Right lobe of liver (tissue), 4 donors: ENCODE measurements at regions not wholly inside any gene's neighbourhood (a gene's known extent, or its start where the extent isn't known, plus 50 kb on each side); places are given as distances from the start of the nearest gene placed in this dataset.

Experiments
- POLR2A ChIP-seq: fragments of 450-650 bp; IDR thresholded peaks from one replicate; pipeline ENCODE4 v1.6.1; 2017; ENCODE audit warnings: antibody characterized with exemption, mild to moderate bottlenecking
- TF ChIP-seq, protein P1 (sequence below), 4 donors: fragments of 200-600 bp in 3 of 4; fragments of 450-650 bp in 1 of 4; IDR thresholded peaks; one replicate each; pipeline versions ENCODE4 v1.5.1 to v1.8.0; 2016 to 2022; ENCODE audit warnings: antibody characterized with exemption in 4 of 4, mild to moderate bottlenecking in 2 of 4
- donor health status: DM: no; HTN: no; CAD: no.
- donor health status: DM: no; HTN: no; CAD: no.
- donor health status: DM: no; HTN: yes; CAD: no.

DNA sequence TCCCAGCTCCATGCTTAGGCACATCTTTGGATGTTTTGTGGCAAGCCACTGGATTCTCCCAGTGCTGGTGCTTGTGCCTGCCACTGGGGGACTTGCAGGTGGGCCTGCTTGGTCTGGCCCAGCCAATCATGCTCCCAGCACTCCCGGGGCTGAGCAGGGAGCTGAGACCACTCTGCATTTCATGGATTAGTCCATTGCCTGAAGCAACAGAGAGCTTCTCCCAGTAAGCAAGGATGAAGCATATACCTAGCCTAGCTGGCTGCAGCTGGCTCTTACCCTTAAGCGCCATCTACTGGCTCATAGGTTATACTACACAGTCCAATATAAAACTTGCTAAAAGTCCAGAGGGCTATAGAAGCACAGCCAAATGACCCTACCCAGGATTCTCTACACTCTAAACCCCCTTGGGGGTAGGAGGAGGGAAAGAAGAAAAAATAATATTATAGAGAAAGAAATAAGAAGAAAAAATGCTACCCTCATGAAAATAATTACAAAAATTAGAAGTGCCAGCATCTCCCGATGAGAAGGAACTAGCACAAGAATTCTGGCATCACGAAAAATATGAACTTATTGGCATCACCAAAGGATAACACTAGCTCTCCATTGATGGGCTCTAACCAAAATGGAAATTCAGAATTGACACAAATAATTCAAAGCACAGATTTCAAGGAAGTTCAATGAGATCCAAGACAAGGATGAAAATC, 275.3 kb downstream of the C11orf87 start:
- TF ChIP-seq, protein P1, sequence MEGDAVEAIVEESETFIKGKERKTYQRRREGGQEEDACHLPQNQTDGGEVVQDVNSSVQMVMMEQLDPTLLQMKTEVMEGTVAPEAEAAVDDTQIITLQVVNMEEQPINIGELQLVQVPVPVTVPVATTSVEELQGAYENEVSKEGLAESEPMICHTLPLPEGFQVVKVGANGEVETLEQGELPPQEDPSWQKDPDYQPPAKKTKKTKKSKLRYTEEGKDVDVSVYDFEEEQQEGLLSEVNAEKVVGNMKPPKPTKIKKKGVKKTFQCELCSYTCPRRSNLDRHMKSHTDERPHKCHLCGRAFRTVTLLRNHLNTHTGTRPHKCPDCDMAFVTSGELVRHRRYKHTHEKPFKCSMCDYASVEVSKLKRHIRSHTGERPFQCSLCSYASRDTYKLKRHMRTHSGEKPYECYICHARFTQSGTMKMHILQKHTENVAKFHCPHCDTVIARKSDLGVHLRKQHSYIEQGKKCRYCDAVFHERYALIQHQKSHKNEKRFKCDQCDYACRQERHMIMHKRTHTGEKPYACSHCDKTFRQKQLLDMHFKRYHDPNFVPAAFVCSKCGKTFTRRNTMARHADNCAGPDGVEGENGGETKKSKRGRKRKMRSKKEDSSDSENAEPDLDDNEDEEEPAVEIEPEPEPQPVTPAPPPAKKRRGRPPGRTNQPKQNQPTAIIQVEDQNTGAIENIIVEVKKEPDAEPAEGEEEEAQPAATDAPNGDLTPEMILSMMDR (IDR thresholded peaks at IDR 0.05) = peak; percentile 44 to 64 (median 55)
- TF ChIP-seq POLR2A = no peak
